Endothelial cell of umbilical vein (primary cell): ENCODE measurements at regions not wholly inside any gene's neighbourhood (a gene's known extent, or its start where the extent isn't known, plus 50 kb on each side); places are given as distances from the start of the nearest gene placed in this dataset.

Experiments
- EZH2 ChIP-seq: IDR thresholded peaks from 2 replicates; pipeline ENCODE4 v1.6.1; 2012; ENCODE audit warnings: borderline replicate concordance, low read depth, mild to moderate bottlenecking, moderate library complexity, low read length, inconsistent platforms; ENCODE audit not compliant: severe bottlenecking
- TF ChIP-seq, protein P1 (sequence below): IDR thresholded peaks from 2 replicates; pipeline ENCODE4 v1.6.1; 2011; ENCODE audit not compliant: insufficient read depth, insufficient read length

DNA sequence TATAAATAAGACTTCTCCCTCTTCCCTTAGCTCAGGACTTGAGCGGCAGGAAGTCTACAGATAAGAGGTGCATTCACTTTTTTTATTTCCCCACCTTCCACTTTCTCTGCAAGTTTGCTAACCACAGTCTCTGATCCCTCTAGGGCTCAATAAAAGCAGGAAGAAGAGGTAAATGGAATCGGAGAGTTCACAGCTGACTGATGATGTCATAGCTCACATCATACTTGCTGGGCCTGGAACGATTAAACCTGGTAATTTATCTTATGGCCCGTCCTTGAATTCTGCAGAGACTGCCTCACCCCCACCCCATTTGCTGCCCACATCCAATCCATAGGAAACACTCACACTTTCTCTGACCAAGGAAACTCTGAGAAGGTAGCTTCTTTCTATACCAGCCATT, 62.9 kb downstream of the DRD1 start:
- no peak for TF ChIP-seq EZH2
- TF ChIP-seq, protein P1, sequence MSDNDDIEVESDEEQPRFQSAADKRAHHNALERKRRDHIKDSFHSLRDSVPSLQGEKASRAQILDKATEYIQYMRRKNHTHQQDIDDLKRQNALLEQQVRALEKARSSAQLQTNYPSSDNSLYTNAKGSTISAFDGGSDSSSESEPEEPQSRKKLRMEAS, result no peak
